Cardiac septum (tissue), 1 donor: ENCODE measurements at regions not wholly inside any gene's neighbourhood (a gene's known extent, or its start where the extent isn't known, plus 50 kb on each side); places are given as distances from the start of the nearest gene placed in this dataset.

Experiments used
- DNase-seq: peaks from one replicate; pipeline ENCODE4 v3.0.0-alpha.2; 2020; ENCODE audit warnings: low spot score
- intact Hi-C: fragments of 100-400 bp; cut with DNase I; formaldehyde crosslinking; loops from one replicate; pipeline ENCODE4 v1.14.0; 2022
- donor health status: DM: no; HTN: no; CAD: no.

GRCh38 chr10:60728056-60728455 is 50.2 kb upstream of the CDK1 start:
- no peak for DNase-seq
- intact Hi-C loops, result no loop called here

GRCh38 chr10:60726257-60726656 is 52.0 kb upstream of the CDK1 start:
- intact Hi-C loops, result no loop called here
- DNase-seq, result no peak

GRCh38 chr10:60722623-60723022 is 55.7 kb upstream of the CDK1 start:
- no peak for DNase-seq
- intact Hi-C loops, result no loop called here

- no peak for DNase-seq
- intact Hi-C loops, result no loop called here
Observed at GRCh38 chr10:60719721-60720120, 58.6 kb upstream of the CDK1 start.

- intact Hi-C loops, result no loop called here
- DNase-seq, result no peak
Observed at GRCh38 chr10:60718886-60719285, 59.4 kb upstream of the CDK1 start.

- DNase-seq, result no peak
- intact Hi-C loops, result no loop called here
Observed at GRCh38 chr10:60717852-60718251, 60.4 kb upstream of the CDK1 start.

- no peak for DNase-seq
- intact Hi-C loops, result no loop called here
Observed at GRCh38 chr10:60714233-60714632, 64.0 kb upstream of the CDK1 start.

DNA sequence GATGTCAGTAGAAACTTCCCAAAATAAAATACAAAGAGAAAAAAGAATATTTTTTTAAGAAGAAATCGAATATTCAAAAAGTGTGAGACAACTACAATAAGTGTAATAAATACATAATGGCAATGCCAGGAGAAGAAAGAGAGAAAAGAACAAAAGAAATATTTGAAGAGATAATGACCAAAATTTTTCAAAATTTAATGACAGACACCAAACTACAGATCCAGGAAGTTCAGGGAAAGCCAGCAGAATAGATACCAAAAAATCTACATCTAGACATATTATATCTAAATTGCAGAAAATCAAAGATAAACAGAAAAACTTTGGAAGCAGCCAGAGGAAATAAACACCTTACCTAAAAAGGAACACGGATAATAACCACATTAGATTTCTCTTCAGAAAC is 66.8 kb upstream of the CDK1 start:
- no peak for DNase-seq
- intact Hi-C loops, result no loop called here

GRCh38 chr10:60710041-60710440 is 68.2 kb upstream of the CDK1 start:
- intact Hi-C loops, result no loop called here
- DNase-seq, result no peak

DNA sequence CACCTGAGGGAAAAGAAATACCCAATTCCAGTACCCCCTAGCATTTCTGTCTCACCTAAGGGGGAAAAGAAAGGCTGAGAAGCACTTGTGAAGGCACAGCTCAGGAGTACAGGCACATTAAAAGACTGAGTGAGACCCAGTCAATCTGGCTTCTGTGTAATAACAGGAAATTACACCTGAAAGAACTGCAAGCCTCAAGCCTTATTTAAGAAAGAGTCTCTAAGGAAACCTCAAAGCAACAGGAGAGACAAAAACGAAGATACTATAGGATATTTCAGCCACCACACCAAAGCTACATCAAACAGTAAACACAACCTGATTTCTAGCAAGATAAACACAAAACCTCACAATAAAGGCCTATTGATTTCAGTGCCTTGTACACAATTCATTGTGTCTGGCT is 69.6 kb upstream of the CDK1 start:
- intact Hi-C loops, result no loop called here
- no peak for DNase-seq

GRCh38 chr10:60707841-60708240 is 70.4 kb upstream of the CDK1 start:
- intact Hi-C loops, result no loop called here
- DNase-seq, result no peak

DNA sequence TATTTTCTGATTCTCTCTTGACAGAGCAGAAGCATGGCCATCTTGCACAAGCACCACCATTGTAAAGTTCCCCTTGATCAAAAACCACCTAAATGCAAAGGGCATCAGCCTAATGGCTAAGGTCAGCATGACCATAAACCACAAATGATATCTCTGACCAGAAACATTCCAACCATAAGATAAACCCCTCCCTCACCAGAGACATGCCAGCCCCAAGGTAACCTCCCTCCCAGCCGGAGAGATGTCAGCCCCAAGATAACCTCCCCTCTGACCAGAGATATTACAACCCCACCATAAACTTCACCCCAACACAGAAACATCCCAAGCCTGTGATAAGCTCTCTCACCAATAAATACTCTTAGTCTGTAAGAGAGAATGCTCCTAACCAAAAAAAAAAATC is 72.1 kb upstream of the CDK1 start:
- no peak for DNase-seq
- intact Hi-C loops, result no loop called here

DNA sequence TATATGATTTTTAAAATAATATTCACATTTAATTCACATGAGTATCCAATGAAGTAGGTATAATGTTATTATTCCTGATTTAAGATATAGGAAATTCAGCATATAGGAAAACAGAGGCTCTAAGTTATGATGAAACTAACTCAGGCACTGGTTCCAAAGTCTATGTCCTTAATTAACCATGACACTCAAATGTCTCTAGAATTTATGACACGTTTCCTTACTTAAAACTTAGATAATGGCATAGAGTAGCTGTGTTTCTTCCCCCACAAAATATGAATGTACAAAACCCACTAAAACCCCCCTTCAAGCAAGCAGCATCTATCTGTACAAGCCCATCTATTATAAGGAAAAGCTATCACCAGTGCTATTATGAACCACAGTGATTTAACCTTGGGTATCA is 72.9 kb upstream of the CDK1 start:
- no peak for DNase-seq
- intact Hi-C loops, result no loop called here

- DNase-seq, result no peak
- intact Hi-C loops, result no loop called here
Observed at GRCh38 chr10:60704471-60704870, 73.8 kb upstream of the CDK1 start.

- DNase-seq, result no peak
- intact Hi-C loops, result no loop called here
Observed at GRCh38 chr10:60703266-60704041, 74.8 kb upstream of the CDK1 start.

- DNase-seq, result no peak
- intact Hi-C loops, result no loop called here
Observed at GRCh38 chr10:60687679-60688078, 90.6 kb upstream of the CDK1 start.

- intact Hi-C loops, result no loop called here
- DNase-seq, result no peak
Observed at GRCh38 chr10:60684091-60684490, 94.2 kb upstream of the CDK1 start.

GRCh38 chr10:60681103-60681502 is 97.2 kb upstream of the CDK1 start:
- DNase-seq, result no peak
- intact Hi-C loops, result no loop called here

- intact Hi-C loops, result no loop called here
- no peak for DNase-seq
Observed at GRCh38 chr10:60679388-60679990, 98.8 kb upstream of the CDK1 start.

DNA sequence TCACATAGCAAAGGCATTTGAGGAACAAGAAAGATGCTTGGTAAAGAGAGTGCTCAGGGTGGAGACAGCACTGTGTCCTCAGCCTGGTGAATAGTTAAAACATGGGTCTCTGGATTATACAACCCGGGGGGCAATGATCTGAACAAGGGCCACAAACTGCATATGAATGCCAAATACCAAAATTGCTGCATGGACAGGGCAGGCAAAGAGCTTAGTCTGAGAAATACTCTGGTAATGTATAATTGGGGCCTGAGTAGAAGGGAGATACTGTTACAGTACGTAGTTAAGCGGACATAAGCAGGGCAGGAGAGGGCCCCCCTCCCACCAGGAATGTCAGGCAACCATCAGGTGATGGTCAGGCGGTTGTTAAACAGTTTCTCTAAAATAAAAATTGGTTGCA is 99.3 kb upstream of the CDK1 start:
- intact Hi-C loops, result no loop called here
- DNase-seq, result no peak

DNA sequence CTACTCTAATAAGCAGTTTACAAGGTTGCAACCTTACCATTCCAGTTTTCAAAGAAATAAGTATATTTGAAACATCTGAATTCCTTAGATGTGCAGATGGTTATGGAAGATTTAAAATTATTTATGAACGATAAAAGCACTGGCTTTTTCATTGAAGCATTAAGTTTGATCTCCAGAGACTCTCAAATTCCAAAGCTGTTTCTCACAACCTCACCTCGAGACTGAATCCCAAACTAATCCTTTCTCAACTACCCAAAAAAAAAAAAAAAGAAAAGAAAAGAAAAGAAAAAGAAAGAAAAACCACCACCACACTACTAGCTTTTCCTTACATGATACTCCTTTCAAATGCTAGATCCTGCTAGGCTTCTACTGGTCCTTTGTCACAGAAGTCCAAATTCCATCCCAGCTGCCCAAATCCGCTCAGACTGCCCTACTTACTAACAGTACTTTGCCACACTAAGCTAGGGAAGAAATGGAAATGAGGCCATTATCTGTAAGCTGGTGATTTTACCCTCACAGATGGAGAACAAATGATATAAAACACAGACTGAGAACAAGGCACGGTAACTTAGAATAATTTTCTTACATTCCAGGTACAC is 100.6 kb upstream of the CDK1 start:
- intact Hi-C loops, result no loop called here
- no peak for DNase-seq
